Large intestine (tissue), 3 donors: ENCODE measurements at regions not wholly inside any gene's neighbourhood (a gene's known extent, or its start where the extent isn't known, plus 50 kb on each side); places are given as distances from the start of the nearest gene placed in this dataset.

ENCODE experiments used
- DNase-seq, 2 donors: peaks; one replicate each; pipeline versions ENCODE4 v3.0.0 to v3.0.0-alpha.2; 2013
- H3K27ac ChIP-seq: one replicate; pipeline ENCODE4 v1.5.1; 2013; ENCODE audit warnings: low read length
- H3K27me3 ChIP-seq: 2 replicates; pipeline ENCODE4 v1.6.1; 2013; ENCODE audit warnings: low read length; ENCODE audit not compliant: control insufficient read depth, insufficient read depth
- H3K36me3 ChIP-seq: 2 replicates; pipeline ENCODE4 v1.6.1; 2013; ENCODE audit warnings: low read length; ENCODE audit not compliant: control insufficient read depth, insufficient read depth
- H3K4me1 ChIP-seq: one replicate; pipeline ENCODE4 v1.6.1; 2013; ENCODE audit warnings: low read length; ENCODE audit not compliant: control insufficient read depth, insufficient read depth
- H3K4me3 ChIP-seq: one replicate; pipeline ENCODE4 v1.5.1; 2013; ENCODE audit warnings: low read length
- H3K9me3 ChIP-seq: one replicate; pipeline ENCODE4 v1.6.1; 2013; ENCODE audit warnings: mild to moderate bottlenecking, low read depth, low read length, moderate library complexity; ENCODE audit not compliant: control insufficient read depth
- WGBS: methylation state at CpG from one replicate; pipeline ENCODE4 v1.1.5; 2013; ENCODE audit warnings: low lambda C conversion rate; ENCODE audit not compliant: insufficient coverage; 5-methylcytosine and 5-hydroxymethylcytosine counted together

DNA sequence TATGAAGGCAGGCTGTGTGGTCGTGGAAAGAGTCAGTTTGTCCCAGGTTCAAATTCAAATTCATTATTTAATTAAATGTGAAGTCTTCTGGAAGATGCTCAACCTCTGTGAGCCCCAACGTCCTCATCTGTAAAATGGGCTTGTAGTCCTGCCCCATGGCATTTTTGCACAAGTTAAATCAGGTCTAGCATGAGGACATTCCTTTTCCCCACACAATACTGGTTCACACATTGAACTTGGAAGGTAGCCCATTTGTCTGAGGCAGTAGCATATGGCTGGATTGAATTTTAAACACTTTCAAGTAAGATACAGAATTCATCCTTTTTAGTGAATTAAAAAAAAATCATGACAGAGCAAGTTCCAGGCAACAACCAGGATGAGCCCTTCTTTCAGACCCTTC lies 665.4 kb upstream of the HS6ST1 start:
- no peak for DNase-seq
- Histone ChIP-seq H3K4me3 (no peak overlapping the region), H3K4me1 (no peaks in the 10 kb centered on the region), H3K36me3 (no peaks in the 10 kb centered on the region), H3K9me3 (no peaks in the 10 kb centered on the region), H3K27ac (no peak overlapping the region), H3K27me3 (no peaks in the 10 kb centered on the region)
- no CpG with 5 or more reads among the region's 2 CpGs for whole genome bisulfite sequencing

DNA sequence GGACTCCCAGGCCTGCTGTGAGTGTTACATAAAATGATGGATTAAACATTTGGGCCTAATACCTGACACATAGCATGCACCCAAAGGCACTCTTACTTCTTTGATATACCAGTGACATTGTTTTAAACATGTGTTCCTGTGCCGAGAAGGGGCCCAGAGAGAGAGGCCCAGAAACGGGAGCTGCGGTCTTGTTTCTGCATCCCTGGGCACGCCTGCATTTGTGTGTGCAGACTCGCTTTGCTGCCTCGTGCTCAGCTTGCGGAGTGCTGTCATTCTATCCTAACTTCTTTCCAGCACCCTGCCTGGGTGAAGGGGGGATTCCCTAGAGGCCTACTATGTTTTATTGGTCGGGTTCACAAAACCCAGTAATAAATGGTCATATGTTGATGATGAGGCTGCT lies 666.2 kb upstream of the HS6ST1 start:
- Histone ChIP-seq H3K36me3 (no peaks in the 10 kb centered on the region), H3K4me1 (no peaks in the 10 kb centered on the region), H3K9me3 (no peaks in the 10 kb centered on the region)

DNA sequence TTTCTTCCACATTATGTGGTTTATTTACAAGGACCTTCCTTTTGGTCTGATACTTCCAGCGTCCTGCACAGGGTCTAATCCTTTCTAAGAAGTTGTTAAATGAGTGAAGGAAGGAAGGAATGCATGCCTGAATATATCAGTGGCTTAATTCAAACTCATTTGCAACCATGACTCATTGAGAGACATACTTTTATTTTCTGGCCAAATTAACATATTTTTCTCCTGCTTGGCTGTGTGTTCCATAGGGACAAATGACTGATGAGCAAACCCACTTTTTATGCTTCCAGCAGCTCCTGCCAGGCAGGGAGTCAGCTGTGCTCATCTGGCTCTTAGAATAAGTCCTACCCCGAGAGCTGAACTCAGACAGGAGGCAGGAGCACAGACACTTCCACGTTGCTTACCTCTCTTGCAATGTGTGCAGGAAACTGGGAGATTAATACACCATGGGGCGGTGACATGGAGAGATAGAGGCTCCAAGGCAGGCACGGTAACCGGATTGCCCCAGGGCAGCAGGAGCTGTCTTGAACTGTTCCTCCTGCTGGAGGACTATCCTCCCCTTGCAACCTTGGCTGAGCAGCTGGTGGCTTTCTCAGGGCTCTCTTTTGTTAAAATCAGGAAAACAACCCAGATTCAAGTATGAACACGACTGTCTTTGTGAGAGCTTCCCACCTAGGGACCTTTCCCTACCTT lies 667.5 kb upstream of the HS6ST1 start:
- no peak for DNase-seq
- no CpG with 5 or more reads among the region's 7 CpGs for WGBS
- H3K9me3 ChIP-seq: no peaks in the 10 kb centered on the region
- no peaks in the 10 kb centered on the region for H3K4me1 ChIP-seq
- H3K36me3 ChIP-seq: no peaks in the 10 kb centered on the region
- no peak overlapping the region for H3K27ac ChIP-seq
- H3K4me3 ChIP-seq: no peak overlapping the region
- H3K27me3 ChIP-seq: no peaks in the 10 kb centered on the region

More for the DNA sequence above, 666.2 kb upstream of the HS6ST1 start:
- no peak overlapping the region for H3K4me3 ChIP-seq
- H3K27ac ChIP-seq: no peak overlapping the region
- WGBS: no CpG with 5 or more reads among the region's 8 CpGs
- H3K27me3 ChIP-seq: no peaks in the 10 kb centered on the region
- no peak for DNase-seq

DNA sequence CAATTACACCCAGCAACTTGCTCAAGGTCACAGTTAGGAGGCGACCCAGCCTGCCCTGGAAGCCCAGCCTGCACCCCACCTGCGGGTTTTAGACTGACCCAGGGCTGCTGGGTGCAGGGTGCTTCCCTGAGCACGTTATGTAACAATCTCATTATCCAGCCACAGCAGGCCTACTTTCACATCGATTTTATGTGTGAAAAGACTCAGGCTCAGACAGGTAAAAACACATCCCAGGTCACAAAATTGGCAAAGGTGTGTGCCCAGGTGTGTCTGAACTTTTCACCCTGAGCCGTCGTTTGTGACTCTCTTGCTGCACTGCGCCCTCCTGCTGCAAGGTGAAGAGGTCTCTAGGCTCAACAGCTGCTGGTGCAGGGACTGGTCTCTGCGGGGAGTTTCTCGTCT lies 668.2 kb upstream of the HS6ST1 start:
- Histone ChIP-seq H3K27ac (no peak overlapping the region), H3K4me1 (no peaks in the 10 kb centered on the region), H3K9me3 (no peaks in the 10 kb centered on the region), H3K27me3 (no peaks in the 10 kb centered on the region), H3K4me3 (no peak overlapping the region), H3K36me3 (no peaks in the 10 kb centered on the region)
- WGBS: no CpG with 5 or more reads among the region's 9 CpGs
- no peak for DNase-seq

DNA sequence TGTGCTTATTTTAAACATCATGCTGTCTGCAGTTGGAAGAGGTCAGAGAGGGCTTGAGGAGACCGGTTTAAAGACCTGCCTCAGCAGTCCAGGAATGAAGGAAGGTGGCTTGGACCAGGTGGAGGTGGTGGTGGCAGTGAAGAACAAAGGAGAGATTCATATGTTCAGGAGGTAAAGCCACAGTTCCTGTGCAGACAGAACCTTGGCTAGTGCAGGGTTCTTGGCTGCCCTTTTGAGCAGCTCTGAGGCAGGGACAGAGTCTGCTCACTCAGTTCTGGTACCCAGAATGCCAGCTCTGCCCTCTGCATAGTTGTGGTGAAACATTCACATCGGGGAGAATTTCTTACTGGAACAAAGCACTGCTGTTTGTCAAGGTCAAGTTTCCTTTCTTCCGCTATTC lies 669.7 kb upstream of the HS6ST1 start:
- Histone ChIP-seq H3K4me3 (no peak overlapping the region), H3K4me1 (no peaks in the 10 kb centered on the region), H3K36me3 (no peaks in the 10 kb centered on the region), H3K9me3 (no peaks in the 10 kb centered on the region), H3K27ac (no peak overlapping the region), H3K27me3 (no peaks in the 10 kb centered on the region)
- DNase-seq: no peak
- WGBS: no CpG with 5 or more reads among the region's 3 CpGs

DNA sequence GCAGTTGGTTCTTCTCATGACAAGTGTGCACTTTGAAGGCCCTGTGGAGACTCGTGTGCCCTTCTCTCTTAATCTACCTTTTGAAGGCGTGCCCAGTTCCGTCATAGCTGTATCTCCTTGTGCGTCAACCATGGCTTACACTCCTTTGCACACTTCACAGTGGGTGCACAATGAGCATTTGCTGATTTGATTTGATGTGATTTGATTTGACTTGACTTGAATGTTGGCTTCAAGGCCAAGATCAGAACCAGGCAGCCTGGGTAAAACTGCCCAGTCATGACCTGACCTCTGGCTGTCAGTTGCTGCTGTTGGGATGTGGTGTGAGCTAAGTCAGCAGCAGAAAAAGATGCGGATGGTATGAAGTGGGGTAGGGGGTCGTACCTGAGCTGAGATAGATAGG lies 670.3 kb upstream of the HS6ST1 start:
- WGBS: 88% methylated on average over 2 of the region's 6 CpGs
- Histone ChIP-seq H3K27ac (no peak overlapping the region), H3K9me3 (no peaks in the 10 kb centered on the region), H3K4me3 (no peak overlapping the region), H3K4me1 (no peaks in the 10 kb centered on the region), H3K36me3 (no peaks in the 10 kb centered on the region), H3K27me3 (no peaks in the 10 kb centered on the region)
- no peak for DNase-seq

DNA sequence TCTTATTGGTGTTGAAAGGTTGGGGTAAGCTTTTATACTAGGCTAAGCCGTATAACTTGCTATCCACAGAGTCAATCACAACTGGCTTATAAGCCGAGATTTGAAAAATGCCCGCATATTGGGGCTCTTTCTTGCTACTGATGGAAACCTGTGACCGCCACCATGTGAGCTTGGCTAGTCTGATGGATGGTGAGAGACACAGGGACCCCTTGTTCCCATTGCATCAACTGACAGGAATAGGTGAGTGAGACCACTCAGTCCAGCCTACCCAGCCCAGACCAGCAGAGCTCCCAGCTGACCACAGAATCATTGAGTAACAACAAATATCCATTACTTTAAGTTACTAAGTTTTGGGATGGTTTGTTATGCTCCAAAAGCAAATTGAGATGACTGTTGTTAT lies 676.4 kb upstream of the HS6ST1 start:
- no peak for DNase-seq
- Histone ChIP-seq H3K27ac (no peak overlapping the region), H3K36me3 (no peaks in the 10 kb centered on the region), H3K9me3 (no peaks in the 10 kb centered on the region), H3K27me3 (no peaks in the 10 kb centered on the region), H3K4me1 (no peaks in the 10 kb centered on the region), H3K4me3 (no peak overlapping the region)
- 83% methylated on average over 1 of the region's 4 CpGs for WGBS

DNA sequence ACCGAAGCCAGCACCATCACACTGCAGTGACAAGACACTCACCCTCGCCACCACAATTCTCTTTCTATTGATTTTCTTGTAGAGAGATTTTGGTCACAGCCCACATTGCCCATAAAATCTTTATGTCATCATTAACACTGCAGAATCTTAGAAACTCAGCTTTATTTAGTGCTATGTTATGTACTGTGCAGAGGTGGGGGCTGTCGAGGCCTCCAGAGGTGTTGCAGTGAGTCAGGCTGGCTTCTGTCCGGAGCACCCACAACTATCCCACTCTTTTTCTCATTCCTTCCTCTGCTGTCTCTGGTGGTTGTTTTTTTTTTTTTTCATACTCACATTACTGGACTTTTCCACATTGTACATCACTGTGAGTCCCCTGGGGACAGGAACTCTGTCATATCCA lies 677.4 kb upstream of the HS6ST1 start:
- Histone ChIP-seq H3K27ac (no peak overlapping the region), H3K4me3 (no peak overlapping the region), H3K36me3 (no peaks in the 10 kb centered on the region), H3K4me1 (no peaks in the 10 kb centered on the region), H3K27me3 (no peaks in the 10 kb centered on the region), H3K9me3 (no peaks in the 10 kb centered on the region)
- DNase-seq: no peak
- WGBS: 92% methylated on average over 2 of the region's 4 CpGs

DNA sequence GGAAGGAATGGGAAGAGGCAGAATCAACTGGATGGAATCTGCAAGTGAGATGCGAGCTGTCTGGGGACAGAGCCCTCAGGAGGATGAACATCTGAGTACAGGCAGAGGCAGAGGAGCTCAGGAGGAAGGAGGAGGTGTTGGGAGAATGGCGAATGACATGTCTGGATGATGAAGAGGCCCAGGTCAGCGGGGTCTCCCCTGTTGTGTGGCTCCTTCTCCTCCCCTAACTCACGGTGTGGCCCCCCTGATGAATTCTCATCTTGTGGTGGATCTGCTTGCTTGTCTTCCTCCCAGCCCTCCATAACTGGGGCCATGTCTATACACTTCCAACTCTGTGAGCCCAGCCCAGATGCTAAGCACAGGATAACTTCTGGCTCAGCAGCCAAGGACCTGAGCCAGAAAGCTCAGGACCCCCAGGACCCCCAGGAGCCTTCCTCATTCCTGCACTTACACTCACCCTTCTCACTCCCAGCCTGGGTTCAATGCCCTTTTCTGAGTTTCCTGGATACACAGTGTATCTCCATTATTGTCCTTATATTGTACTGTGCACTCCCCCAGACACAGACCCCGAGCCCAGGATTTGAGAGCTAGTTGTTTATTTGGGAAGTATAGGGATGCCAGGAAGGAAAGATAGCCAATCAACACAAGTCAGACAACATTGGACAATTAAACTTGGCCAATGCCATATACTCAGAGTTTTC lies 678.6 kb upstream of the HS6ST1 start:
- DNase-seq: no peak

DNA sequence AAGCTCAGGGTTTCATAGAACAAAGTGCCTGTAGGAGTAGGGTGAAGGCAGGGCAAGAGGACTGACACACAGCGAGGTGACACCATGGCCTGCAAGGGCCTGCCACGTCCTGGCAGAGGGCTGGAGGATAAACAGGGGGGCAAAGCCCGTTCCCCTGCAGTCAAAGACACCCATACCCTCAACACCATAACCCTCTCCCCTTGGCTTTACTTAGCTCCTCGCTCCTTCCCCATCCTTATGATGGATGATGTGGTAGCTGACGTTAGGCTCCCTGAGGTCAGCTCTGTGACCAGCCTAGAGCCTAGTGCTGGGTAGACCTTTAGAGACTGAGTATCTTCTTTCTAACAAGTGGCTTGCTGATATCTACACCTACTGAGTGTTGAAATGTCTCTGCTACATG lies 683.3 kb upstream of the HS6ST1 start:
- Histone ChIP-seq H3K4me1 (no peaks in the 10 kb centered on the region), H3K9me3 (no peaks in the 10 kb centered on the region), H3K27ac (no peak overlapping the region), H3K27me3 (no peaks in the 10 kb centered on the region), H3K36me3 (no peaks in the 10 kb centered on the region), H3K4me3 (no peak overlapping the region)
- DNase-seq: no peak
- WGBS: no CpG with 5 or more reads among the region's 5 CpGs

More for the DNA sequence above, 678.6 kb upstream of the HS6ST1 start:
- H3K27me3 ChIP-seq: no peaks in the 10 kb centered on the region
- H3K9me3 ChIP-seq: no peaks in the 10 kb centered on the region
- H3K4me3 ChIP-seq: no peak overlapping the region
- H3K4me1 ChIP-seq: no peaks in the 10 kb centered on the region
- WGBS: no CpG with 5 or more reads among the region's 5 CpGs
- no peaks in the 10 kb centered on the region for H3K36me3 ChIP-seq
- H3K27ac ChIP-seq: no peak overlapping the region

DNA sequence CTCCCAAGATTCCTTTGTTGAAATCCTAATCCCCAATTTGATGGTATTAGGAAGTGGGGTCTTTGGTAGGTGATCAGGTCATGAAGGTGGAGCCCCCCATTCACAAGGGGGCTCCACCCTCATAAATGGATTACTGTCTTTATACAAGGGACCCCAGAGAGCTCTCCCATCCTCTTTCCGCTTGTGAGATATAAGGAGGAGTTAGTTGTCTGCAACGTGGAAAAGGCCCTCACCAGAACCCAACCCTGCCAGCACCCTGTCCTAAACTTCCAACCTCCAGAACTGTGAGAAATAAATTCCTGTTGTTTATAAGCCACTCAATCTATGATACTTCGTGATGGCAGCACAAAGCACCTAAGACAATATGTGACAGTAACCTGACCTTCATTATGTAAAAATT lies 684.1 kb upstream of the HS6ST1 start:
- H3K4me3 ChIP-seq: no peak overlapping the region
- no peaks in the 10 kb centered on the region for H3K9me3 ChIP-seq
- no peaks in the 10 kb centered on the region for H3K4me1 ChIP-seq
- no peaks in the 10 kb centered on the region for H3K27me3 ChIP-seq
- no CpG with 5 or more reads among the region's 3 CpGs for WGBS
- no peak overlapping the region for H3K27ac ChIP-seq
- no peak for DNase-seq
- no peaks in the 10 kb centered on the region for H3K36me3 ChIP-seq
